ENCODE measurements at regions not wholly inside any gene's neighbourhood (a gene's known extent, or its start where the extent isn't known, plus 50 kb on each side); places are given as distances from the start of the nearest gene placed in this dataset.

DNA sequence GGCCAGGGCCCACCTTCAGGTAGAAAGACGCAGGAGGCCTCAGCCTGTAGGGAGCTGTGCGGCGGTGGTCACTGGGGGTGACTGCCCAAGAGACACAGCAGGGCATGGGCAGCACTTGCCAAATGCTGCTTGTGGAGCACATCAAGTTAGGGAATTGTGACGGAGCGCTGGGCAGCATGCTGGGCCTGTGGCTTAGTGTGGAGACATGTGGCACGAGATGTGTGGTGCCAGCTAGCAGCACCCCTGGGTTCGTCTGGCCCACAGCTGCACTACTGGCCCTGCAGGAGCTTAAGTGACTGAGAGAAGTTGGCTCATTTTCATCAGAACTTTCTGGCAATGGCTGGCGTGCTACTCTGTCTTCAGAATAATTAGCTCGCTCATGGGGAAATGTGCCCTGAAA is 213.1 kb upstream of the SYNDIG1 start:
- no peak for DNase-seq

DNA sequence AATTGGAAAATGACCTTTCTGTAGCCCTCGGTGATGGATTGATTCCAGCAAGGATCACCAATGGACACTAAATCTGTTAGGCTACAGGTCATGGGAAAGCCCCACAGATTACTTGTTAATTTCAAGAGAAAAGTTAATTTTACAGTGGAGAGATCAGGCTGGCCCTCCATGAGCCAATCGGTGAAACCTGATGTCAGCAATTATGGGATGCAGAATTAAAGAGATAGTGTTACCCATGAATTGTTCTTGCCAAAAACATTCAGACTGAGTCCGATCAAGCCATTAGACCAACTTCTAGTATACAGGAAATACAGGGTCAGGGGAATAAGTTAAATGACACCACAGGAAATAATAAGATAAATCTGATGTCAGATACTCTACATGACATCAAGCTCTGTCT is 214.9 kb upstream of the SYNDIG1 start:
- DNase-seq: no peak

DNA sequence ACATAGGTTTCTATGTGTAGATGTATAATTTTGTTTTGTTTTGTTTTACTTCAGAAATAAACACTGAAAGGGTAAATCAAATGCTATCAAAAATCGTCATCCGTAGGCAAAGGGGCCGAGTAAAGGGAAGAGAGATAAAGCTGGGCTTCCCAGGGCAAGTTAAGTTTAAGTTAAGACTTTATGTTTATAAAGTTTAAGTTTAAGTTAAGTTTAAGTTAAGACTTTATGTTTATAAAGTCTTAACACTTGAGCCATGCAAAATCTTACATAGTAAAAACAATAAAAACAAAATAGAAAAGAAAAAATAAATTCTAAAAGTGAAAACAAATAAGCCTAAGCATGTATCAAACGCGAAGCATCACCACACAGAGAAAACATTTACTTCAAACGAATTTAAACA is 216.1 kb upstream of the SYNDIG1 start:
- DNase-seq: no peak

DNA sequence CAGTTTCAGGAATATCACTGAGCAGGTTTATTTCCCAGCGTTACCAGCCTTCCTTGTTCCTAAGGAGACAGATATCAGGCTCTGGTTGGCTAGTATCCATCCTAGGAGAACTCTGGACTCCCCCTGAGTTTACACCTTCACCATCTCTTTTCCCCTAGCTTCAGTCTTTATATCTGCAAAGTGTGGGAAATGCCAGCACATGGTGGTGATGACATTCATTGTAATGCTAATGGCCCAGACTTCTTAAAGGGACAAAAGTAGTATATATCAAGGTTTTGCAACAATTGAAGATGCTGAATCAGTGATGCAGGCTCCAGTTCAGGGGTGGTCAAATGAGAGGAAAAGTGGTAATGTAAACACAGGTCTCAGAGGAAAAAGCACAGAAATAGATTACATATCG is 224.3 kb upstream of the SYNDIG1 start:
- no peak for DNase-seq

DNA sequence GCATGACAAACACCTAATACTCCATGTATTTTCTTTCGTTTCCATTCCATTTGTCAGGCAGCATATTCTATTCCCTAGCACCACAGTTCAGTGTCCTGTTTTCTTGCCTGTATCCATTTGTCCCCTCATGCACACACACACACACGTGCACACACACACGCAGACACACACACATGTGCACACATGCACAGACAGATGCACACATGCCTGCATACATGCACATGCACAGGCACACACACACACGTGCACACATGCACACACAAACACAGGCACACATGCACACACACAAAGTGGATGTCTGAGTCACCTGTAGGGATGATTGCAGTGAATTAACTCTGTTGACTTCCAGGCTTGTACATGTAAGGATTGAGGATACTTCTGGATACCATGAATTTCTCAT is 226.7 kb upstream of the SYNDIG1 start:
- no peak for DNase-seq

DNA sequence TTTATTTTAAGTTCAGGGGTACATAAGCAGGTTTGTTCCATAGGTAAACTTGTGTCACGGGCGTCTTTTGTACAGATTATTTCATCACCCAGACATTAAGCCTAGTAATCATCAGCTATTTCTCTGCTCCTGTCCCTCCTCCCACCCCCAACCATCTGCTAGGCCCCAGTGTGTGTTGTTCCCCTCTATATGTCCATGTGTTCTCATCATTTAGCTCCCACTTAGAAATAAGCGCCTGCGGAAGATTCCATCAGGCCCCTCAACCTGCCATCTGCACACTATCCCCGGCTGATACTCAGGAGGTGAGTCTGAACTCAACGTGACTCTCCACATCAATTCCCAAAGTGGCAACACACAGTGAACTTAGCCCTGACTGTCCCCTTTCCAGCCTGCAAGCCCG is 228.0 kb upstream of the SYNDIG1 start:
- DNase-seq: no peak

DNA sequence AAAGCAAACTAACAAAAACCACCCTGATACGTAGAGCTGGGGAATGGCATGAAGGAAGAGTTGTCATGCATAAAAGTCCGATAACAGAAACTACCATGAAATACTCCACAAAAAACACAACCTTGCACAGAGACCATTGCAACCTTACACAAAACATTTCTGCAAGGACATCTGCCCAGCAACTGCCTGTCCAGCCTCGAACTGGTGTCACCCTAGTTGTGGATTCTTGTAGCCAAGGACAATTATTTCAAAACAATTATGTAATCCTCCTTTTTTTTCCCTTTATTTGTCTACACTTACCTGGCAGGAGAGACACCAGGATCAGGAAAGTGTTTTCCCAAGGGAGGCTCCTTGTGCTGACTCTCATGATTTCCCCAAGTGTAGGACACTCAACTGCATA is 232.5 kb upstream of the SYNDIG1 start:
- no peak for DNase-seq

DNA sequence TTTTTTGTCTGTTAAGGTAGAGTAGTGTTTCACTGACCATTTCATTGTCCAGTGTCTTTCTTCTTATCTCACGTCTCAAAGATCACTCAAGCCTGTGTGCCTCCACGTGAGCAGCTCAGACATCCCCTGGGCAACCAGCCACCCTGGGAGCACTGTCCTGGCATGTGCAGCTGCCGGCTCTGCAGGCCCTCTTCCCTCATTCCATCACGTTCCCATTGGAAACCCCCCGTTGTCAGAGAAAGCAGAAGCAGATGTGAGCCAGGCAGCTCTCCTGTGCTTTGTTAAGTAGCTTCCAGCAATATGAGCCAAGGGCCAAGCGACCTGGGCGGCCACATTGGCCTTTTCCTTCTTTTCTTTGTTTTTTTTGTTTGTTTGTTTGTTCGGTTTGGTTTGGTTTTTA is 233.2 kb upstream of the SYNDIG1 start:
- DNase-seq: no peak

DNA sequence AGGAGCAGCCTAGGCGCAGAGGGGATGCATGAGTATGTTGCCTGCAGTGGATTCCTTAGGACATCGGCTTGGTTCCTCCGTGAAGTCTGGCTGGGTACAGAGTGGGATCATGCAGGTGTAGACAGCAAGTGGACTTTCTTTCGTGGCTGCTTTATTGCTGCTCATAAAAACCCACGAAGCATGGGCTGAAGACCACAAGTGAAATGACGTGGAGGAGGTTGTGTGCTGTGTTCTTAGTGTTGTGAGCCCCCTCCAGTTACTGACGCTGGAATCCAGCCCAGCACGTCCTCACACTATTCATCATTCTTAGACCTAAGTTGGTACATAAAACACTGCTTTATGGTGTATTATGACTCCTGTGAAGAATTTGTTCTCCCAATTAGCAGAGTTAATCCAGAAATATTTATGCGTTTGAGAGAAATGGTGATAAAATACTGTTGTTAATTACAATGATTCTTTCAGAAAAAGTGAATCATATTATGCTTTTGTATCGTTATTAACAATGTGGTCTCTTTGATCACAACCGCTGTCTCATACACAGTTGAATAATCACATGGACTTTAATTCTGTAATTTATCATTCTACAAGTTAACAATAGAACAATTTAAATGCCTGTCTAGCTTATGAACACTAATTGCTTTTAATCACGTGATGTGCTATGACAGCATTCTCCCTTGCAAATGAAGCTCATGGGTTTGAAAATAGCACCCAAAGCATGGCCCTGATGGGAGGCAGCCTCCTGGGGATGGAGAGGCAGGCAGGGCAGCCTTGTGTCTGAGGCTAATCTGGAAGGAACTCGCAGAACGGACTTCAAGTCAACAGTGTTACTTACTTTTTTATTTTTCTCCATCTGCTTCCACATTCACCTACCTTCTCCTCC is 233.9 kb upstream of the SYNDIG1 start:
- DNase-seq: no peak

DNA sequence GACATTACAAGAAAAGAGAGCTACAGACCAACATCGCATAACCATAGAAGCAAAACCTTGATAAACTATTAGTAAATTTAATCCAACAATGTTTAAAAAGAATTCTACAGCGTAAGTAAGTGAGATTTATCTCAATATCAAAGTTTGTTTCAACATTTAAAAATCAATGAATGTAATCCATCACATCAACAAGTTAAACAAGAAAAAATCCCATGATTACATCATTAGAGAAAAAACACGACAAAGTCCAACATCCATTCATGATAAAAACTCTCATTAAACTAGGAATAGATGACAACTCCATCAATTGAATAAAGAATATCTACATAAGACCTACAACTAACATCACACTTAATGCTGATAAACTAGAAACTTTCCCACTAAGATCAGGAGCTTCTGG is 239.0 kb upstream of the GGTLC1 start:
- DNase-seq: no peak

DNA sequence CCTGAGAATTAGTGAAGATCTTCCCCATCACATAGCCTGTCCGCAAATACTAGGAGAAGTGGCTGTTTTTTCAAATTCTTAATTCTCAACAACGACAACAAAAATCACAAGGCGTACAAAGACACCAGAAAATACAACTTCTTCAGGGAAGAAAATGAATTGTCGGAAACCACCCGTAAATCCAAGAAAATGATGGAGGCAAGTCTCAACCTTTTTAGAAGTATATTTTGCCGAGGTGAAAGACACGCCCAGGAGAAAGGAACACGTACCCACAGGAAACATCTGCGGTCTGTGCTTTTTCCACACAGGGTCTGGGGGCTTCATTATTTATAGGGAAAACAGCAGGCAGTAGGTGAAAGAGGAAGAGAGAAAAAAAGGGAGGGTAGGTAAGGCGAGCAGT is 223.9 kb upstream of the GGTLC1 start:
- DNase-seq: no peak

DNA sequence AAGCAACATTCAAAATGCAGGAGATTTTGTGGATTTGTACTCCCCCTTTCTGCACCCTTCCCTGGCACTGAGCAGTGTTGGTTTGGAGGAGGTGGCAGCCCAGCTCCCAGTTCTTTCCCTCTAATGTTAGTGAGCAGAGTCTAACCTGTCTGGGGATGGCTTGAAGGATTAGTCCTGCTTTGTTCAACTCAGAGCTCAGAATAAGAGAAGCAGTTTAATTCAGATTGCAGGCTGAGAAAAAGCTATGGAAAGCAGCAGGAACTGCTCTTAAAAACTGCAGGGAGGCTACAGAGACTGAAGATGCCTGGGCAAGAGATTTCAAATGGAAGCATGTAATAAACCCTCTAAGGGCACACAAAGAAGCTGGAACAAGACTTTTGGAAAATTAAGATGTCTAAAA is 223.4 kb upstream of the GGTLC1 start:
- no peak for DNase-seq

DNA sequence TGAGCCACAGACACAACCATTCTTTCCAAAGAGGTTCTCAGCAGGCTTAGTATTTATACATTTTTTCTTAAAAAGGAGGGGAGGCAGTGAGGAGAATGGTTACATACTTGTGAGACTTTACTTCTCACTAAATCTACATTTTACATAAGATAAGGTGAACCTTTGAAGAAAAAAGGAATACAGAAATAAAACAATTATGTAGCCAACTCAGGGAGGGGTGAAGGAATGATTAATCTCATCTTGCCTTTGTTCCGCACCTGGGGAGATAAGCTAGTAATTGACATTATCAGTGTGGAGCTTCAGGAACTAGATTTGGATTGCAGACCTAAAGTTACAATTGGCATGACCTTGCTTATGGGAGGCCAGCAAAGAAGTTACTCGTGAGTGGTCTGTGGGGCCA is 221.8 kb upstream of the GGTLC1 start:
- DNase-seq: no peak

DNA sequence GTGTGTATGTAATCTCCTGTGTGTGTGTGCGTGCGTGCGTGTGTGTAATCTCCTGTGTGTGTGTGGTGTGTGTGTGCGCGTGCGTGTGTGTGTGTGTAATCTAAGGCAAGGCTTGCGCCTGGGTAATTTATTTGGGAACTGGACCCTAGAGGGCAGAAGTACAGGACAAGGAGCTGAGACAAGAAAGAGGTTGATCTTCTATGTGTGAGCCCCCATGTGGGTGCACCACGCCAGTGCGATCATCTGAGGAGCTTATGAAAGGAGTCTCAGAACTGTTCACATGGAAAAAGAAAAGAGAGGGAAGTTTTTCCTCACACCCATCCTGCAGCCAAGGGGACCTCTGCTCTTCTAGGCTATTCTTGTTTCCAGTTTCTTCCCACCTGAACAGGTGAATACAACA is 220.1 kb upstream of the GGTLC1 start:
- DNase-seq: no peak

DNA sequence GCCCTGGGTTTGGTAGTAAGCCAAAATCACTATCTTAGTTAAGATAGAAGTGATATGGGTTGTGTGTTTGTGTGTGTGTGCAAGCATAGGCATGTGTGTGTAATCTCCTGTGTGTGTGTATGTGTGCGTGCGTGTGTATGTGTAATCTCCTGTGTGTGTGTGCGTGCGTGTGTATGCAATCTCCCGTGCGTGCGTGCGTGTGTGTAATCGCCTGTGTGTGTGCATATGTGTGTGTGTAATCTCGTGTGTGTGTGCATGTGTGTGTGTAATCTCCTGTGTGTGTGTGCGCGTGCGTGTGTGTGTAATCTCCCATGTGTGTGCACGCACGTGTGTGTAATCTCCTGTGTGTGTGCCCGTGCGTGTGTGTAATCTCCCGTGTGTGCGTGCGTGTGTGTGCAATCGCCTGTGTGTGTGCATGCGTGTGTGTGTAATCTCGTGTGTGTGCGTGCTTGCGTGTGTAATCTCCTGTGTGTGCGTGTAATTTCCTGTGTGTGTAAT is 219.3 kb upstream of the GGTLC1 start:
- no peak for DNase-seq

DNA sequence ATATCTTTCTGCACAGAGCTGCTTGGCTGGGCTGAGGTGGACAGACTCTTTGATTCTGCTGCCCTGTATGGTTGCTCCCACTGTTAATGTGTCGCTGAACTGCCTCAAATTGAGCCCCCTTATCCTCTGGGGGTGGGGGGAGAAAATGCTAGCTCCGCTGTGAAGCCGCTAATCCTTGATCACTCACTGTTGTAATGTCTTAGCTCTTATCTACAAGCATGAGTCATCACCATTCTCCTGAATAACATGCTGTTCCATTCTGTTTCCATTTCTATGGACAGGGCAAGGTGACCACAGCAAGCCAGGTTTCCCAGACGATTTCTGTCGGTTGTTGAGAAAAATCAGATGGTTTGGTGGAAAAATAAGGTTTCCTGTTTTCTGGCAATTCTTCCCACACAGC is 218.4 kb upstream of the GGTLC1 start:
- DNase-seq: no peak

DNA sequence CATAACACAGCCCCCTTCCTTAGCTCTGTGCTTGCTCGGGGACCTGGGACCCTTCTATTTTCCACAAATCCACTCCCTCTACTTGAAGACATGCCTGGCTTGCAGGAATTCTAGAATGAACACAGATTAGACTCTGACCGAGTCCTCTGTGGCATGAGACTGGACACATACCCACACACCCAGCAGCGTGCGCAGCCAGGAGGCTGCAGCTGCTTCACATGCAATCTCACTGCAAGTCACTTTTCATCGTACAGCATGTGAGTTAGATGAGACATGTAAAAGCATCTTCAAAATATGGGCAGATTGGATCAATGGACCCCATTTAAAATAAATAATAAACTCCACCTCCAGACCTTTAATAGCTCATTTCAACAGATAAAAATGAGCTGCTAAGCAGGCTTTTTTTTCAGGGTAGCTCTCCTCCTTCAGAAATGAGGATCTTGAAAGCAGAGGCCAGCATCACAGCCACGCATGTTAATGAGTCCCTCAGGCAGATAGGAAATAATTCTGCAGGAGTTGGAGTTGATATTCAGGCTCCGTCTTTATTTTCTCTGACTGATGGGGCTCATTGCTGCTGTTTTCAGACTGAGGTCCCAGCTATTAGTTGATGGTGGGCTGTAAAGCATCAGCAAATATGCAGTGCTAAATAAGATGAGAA is 215.1 kb upstream of the GGTLC1 start:
- no peak for DNase-seq

DNA sequence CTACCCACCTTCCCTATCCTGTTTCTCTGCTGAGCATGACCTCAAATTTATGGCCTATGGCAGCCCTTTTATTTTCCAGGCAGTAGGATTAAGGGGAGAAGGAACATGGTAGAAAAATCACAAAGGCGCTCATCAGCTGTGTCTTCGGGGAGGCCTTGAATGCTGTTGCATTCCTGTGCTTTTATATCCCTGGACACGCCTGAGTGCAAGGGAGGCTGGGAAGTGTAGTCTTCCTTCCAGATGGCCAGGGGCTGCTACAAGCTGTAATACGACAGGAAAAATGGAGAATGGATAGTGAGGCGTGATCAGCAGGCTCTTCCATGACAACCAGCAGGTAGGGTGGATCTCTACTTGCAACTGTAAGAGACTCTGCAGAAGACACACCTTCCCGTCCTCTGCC is 210.9 kb upstream of the GGTLC1 start:
- DNase-seq: no peak

DNA sequence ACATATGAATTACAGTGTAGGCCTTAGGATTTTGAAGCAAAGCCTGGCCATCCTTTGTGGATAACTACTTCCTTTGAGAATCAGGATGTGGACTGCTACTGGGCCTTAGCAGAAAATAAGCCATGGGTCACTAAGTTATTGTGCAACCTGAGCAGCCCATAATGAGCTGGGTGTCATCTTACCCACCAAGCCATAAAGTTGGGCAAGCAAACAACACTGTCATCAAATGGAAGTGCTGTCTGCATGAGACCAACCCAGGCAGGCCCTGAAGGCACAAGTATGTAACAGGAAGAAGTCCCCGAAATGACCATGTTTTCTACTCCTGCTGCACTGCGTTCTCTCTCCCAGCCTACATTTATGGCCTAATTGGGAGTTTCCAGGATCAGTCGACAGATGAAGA is 205.6 kb upstream of the GGTLC1 start:
- no peak for DNase-seq

DNA sequence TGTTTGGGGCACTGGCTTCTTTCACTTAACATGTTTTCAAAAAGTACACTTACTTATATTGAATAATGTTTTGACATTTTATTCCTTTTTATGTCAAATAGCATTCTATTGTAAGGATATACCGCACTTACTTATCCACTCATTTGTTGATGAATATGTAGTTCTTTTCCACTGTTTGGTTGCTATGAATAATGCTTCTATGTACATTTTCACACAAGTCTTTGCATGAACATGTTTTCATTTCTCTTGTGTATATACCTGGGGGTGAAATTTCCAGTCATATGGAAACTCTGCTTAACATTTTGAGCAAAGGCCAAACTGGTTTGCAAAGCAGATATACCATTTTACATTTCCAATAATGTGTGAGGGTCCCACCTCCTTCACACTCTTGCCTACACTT is 202.3 kb upstream of the GGTLC1 start:
- DNase-seq: no peak

DNA sequence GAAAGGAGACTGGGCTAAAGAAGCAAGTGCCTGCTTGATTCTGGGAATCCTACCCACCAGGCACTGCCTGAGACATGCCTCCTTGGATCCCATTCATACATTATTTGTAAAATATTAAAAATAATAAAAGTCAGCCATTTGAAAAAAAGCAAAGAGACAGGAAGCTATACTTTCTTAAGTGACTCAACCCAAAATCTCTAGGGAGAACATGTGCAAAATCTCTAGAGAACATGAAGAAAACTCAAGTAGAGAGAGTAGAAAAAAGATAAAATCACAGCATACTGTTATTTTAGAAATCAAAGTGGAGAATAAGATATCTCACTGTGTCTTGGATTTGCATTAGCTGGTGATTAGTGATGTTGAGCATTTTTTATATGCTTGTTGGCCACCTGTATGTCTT is 197.2 kb upstream of the GGTLC1 start:
- no peak for DNase-seq

DNA sequence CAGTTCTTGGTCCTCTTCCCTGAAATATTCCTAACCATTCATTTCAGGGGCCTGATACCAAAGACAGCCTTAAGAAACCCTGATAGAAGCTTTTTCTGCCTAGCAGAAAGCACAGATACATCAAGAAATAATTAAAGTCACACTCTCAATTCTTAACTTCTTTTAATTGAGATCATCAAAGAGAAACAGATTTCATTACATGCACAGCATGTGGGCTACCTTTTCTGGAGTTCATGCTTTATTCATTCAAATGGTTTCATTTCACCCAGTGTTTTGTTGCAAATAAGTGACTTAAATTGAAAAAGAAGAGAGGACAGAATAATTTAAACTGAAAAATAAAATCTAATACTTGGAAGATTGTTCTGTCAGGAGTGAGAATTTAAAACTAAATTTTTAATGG is 192.6 kb upstream of the GGTLC1 start:
- DNase-seq: no peak

DNA sequence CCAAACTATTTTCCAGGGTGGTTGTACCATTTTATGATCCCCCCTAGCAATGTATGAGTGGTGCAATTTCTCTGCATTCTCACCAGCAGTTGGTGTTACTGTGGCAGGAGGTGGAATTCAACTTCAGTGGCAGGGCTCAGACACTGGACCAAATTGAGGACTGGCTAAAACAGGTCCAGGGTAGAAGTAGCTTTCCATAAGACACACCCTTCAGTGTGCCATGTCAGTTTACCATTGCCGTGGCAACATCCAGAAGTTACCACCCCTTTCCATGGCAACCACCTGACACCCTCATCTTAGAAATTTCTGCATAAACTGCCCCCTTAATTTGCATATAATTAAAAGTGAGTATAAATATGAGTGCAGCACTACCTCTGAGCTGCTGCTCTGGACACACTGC is 180.7 kb upstream of the GGTLC1 start:
- DNase-seq: no peak

DNA sequence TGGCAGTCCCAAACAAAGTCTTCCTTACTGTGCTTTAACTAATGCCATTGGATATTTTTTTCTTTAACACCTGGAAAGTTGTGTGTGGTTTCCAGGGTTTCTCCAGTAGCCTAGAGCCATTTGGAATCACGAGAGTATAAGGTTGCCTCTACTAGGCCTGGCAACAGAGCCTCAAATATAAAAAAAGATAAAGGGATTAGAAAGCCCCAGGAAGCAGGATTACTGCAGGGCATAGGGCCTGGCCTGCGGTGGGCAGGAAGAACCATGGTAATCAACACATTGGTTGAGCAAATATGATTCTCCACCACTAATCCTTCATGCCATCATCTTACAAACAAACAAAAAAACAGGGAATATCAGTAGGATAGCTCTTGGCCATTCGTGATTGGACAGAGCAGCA is 177.8 kb upstream of the GGTLC1 start:
- DNase-seq: no peak

DNA sequence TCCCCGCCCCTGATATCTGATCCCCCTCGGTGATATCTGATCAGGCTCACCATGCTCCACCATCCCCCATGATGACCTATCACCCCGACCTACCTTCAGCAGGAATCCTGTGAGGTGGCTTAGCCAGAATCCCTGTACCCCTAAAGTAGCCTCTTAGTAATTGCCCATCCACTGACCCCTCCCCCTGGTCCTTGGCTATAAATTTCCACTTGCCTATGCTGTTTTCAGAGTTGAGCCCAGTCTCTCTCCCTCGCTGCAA is 177.5 kb upstream of the GGTLC1 start:
- DNase-seq: no peak

All from NCI-H226 (cell line).